ENCODE measurements at regions not wholly inside any gene's neighbourhood (a gene's known extent, or its start where the extent isn't known, plus 50 kb on each side); places are given as distances from the start of the nearest gene placed in this dataset.

- no peak for TF ChIP-seq CSDC2 (CRISPR knock-in tag; IDR thresholded peaks at IDR 0.05)
- TF ChIP-seq PATZ1 (CRISPR knock-in tag; IDR thresholded peaks at IDR 0.05; ENCODE audit: borderline replicate concordance) = no peak
- no peak for TF ChIP-seq TOX (CRISPR knock-in tag; IDR thresholded peaks at IDR 0.05; ENCODE audit: borderline replicate concordance)
- no peak for TF ChIP-seq CREB5 (CRISPR knock-in tag; IDR thresholded peaks at IDR 0.05; ENCODE audit: low read depth)
Observed at GRCh38 chr21:15138490-15138889, 73.7 kb upstream of the NRIP1 start.

Measured in SK-N-SH treated with all-trans-retinoic acid at 6 μM for 48 hours (cell line).